SH-SY5Y (cell line): ENCODE measurements at regions not wholly inside any gene's neighbourhood (a gene's known extent, or its start where the extent isn't known, plus 50 kb on each side); places are given as distances from the start of the nearest gene placed in this dataset.

Source experiments
- GATA2 ChIP-seq: IDR thresholded peaks from 2 replicates; pipeline ENCODE4 v1.6.1; 2011; ENCODE audit warnings: mild to moderate bottlenecking, low read depth, low read length
- GATA3 ChIP-seq: IDR thresholded peaks from 2 replicates; pipeline ENCODE4 v1.6.1; 2011; ENCODE audit warnings: low read depth, mild to moderate bottlenecking, low read length, moderate library complexity

- TF ChIP-seq GATA2: no peak
- TF ChIP-seq GATA3: no peak
Measured at GRCh38 chr5:8844847-8845246, 701.0 kb downstream of the SEMA5A start.
